MG63 (cell line): ENCODE measurements at regions not wholly inside any gene's neighbourhood (a gene's known extent, or its start where the extent isn't known, plus 50 kb on each side); places are given as distances from the start of the nearest gene placed in this dataset.
"Not testable (repeated sequence)": the region's sequence is repeated elsewhere in the genome, so short reads cannot be mapped to it uniquely, and the experiment has no call there.

ENCODE experiments used
- DNase-seq: peaks from one replicate; pipeline ENCODE4 v3.0.0-alpha.2; 2020
- H3K27me3 ChIP-seq: fragments of 250-450 bp; sonication (Bioruptor Pico); 2 replicates; pipeline ENCODE4 v1.5.1; 2020; ENCODE audit warnings: mild to moderate bottlenecking, moderate library complexity
- H3K36me3 ChIP-seq: fragments of 250-450 bp; sonication (Bioruptor Pico); 2 replicates; pipeline ENCODE4 v1.5.1; 2020; ENCODE audit warnings: mild to moderate bottlenecking, moderate library complexity
- H3K4me3 ChIP-seq: fragments of 250-450 bp; sonication (Bioruptor Pico); 2 replicates; pipeline ENCODE4 v1.5.1; 2020; ENCODE audit warnings: mild to moderate bottlenecking, moderate library complexity
- H3K9me3 ChIP-seq: fragments of 250-450 bp; sonication (Bioruptor Pico); 2 replicates; pipeline ENCODE4 v1.5.1; 2020; ENCODE audit warnings: mild to moderate bottlenecking, moderate library complexity

- not testable (repeated sequence) for H3K9me3 ChIP-seq, H3K4me3 ChIP-seq, DNase-seq, H3K27me3 ChIP-seq, H3K36me3 ChIP-seq
Measured at GRCh38 chr2:131829456-131830241, 302.0 kb downstream of the CCDC74A start.

- not testable (repeated sequence) for H3K4me3 ChIP-seq, DNase-seq, H3K27me3 ChIP-seq, H3K36me3 ChIP-seq, H3K9me3 ChIP-seq
Measured at GRCh38 chr2:131830242-131830945, 302.7 kb downstream of the CCDC74A start.

- not testable (repeated sequence) for H3K27me3 ChIP-seq, H3K9me3 ChIP-seq, DNase-seq, H3K36me3 ChIP-seq, H3K4me3 ChIP-seq
Measured at GRCh38 chr2:131830946-131831310, 303.2 kb downstream of the CCDC74A start.

- not testable (repeated sequence) for H3K36me3 ChIP-seq, DNase-seq, H3K4me3 ChIP-seq, H3K27me3 ChIP-seq, H3K9me3 ChIP-seq
Measured at GRCh38 chr2:131831450-131832208, 303.9 kb downstream of the CCDC74A start.

- DNase-seq, H3K9me3 ChIP-seq, H3K27me3 ChIP-seq, H3K36me3 ChIP-seq, H3K4me3 ChIP-seq: not testable (repeated sequence)
Measured at GRCh38 chr2:131832209-131832780, 304.6 kb downstream of the CCDC74A start.

- H3K27me3 ChIP-seq, H3K4me3 ChIP-seq, H3K9me3 ChIP-seq, DNase-seq, H3K36me3 ChIP-seq: not testable (repeated sequence)
Measured at GRCh38 chr2:131832917-131833316, 305.2 kb downstream of the CCDC74A start.

GRCh38 chr2:131833367-131834202 is 305.9 kb downstream of the CCDC74A start:
- H3K36me3 ChIP-seq, H3K27me3 ChIP-seq, H3K4me3 ChIP-seq, DNase-seq, H3K9me3 ChIP-seq: not testable (repeated sequence)

GRCh38 chr2:131834203-131835020 is 306.7 kb downstream of the CCDC74A start:
- H3K27me3 ChIP-seq, H3K36me3 ChIP-seq, H3K9me3 ChIP-seq, H3K4me3 ChIP-seq, DNase-seq: not testable (repeated sequence)

GRCh38 chr2:131835022-131835421 is 307.3 kb downstream of the CCDC74A start:
- not testable (repeated sequence) for H3K9me3 ChIP-seq, DNase-seq, H3K27me3 ChIP-seq, H3K4me3 ChIP-seq, H3K36me3 ChIP-seq

- Histone ChIP-seq H3K27me3 (no peaks in the 10 kb centered on the region), H3K36me3 (no peaks in the 10 kb centered on the region), H3K4me3 (no peak overlapping the region), H3K9me3 (no peaks in the 10 kb centered on the region)
- no peak for DNase-seq
Measured at GRCh38 chr2:131835621-131836091, 308.0 kb downstream of the CCDC74A start.

GRCh38 chr2:131836116-131836515 is 308.4 kb downstream of the CCDC74A start:
- H3K36me3 ChIP-seq, H3K4me3 ChIP-seq, H3K27me3 ChIP-seq, DNase-seq, H3K9me3 ChIP-seq: not testable (repeated sequence)

- not testable (repeated sequence) for H3K27me3 ChIP-seq, DNase-seq, H3K36me3 ChIP-seq, H3K4me3 ChIP-seq, H3K9me3 ChIP-seq
Measured at GRCh38 chr2:131844044-131844443, 316.4 kb downstream of the CCDC74A start.

GRCh38 chr2:131856202-131856601 is 305.6 kb downstream of the ANKRD30BL start:
- not testable (repeated sequence) for H3K27me3 ChIP-seq, H3K9me3 ChIP-seq, DNase-seq, H3K4me3 ChIP-seq, H3K36me3 ChIP-seq

GRCh38 chr2:131858197-131858596 is 303.6 kb downstream of the ANKRD30BL start:
- DNase-seq, H3K27me3 ChIP-seq, H3K9me3 ChIP-seq, H3K4me3 ChIP-seq, H3K36me3 ChIP-seq: not testable (repeated sequence)
